ENCODE measurements at regions not wholly inside any gene's neighbourhood (a gene's known extent, or its start where the extent isn't known, plus 50 kb on each side); places are given as distances from the start of the nearest gene placed in this dataset.
"Not testable (repeated sequence)": the region's sequence is repeated elsewhere in the genome, so short reads cannot be mapped to it uniquely, and the experiment has no call there.

- DNase-seq, result not testable (repeated sequence)
These were observed 133.0 kb upstream of the GDF10 start for GRCh38 chr10:47166808-47167581.

- DNase-seq, result no peak
These were observed 132.4 kb upstream of the GDF10 start for GRCh38 chr10:47167591-47167990.

GRCh38 chr10:47169581-47169980 is 130.4 kb upstream of the GDF10 start:
- no peak for DNase-seq

GRCh38 chr10:47173929-47174442 is 126.0 kb upstream of the GDF10 start:
- no peak for DNase-seq

GRCh38 chr10:47175181-47176123 is 124.5 kb upstream of the GDF10 start:
- no peak for DNase-seq

- DNase-seq, result no peak
These were observed 123.6 kb upstream of the GDF10 start for GRCh38 chr10:47176206-47176902.

GRCh38 chr10:47176903-47177868 is 122.8 kb upstream of the GDF10 start:
- DNase-seq, result peak in 2 of 3 donors; percentile 24 to 54

- DNase-seq, result no peak
These were observed 121.3 kb upstream of the GDF10 start for GRCh38 chr10:47178537-47179290.

GRCh38 chr10:47179291-47179647 is 120.7 kb upstream of the GDF10 start:
- no peak for DNase-seq

- no peak for DNase-seq
These were observed 118.7 kb upstream of the GDF10 start for GRCh38 chr10:47181052-47181849.

- DNase-seq, result no peak
These were observed 116.9 kb upstream of the GDF10 start for GRCh38 chr10:47182934-47183703.

GRCh38 chr10:47183704-47184041 is 116.3 kb upstream of the GDF10 start:
- DNase-seq, result no peak

GRCh38 chr10:47184273-47184672 is 115.7 kb upstream of the GDF10 start:
- DNase-seq, result no peak

GRCh38 chr10:47184724-47185330 is 115.2 kb upstream of the GDF10 start:
- DNase-seq, result no peak

GRCh38 chr10:47186941-47187340 is 113.1 kb upstream of the GDF10 start:
- no peak for DNase-seq

- DNase-seq, result no peak
These were observed 112.4 kb upstream of the GDF10 start for GRCh38 chr10:47187592-47187991.

- DNase-seq, result no peak
These were observed 111.8 kb upstream of the GDF10 start for GRCh38 chr10:47188156-47188555.

- DNase-seq, result no peak
These were observed 110.2 kb upstream of the GDF10 start for GRCh38 chr10:47189802-47190201.
